ENCODE measurements at regions not wholly inside any gene's neighbourhood (a gene's known extent, or its start where the extent isn't known, plus 50 kb on each side); places are given as distances from the start of the nearest gene placed in this dataset.

- TF ChIP-seq, protein P1, sequence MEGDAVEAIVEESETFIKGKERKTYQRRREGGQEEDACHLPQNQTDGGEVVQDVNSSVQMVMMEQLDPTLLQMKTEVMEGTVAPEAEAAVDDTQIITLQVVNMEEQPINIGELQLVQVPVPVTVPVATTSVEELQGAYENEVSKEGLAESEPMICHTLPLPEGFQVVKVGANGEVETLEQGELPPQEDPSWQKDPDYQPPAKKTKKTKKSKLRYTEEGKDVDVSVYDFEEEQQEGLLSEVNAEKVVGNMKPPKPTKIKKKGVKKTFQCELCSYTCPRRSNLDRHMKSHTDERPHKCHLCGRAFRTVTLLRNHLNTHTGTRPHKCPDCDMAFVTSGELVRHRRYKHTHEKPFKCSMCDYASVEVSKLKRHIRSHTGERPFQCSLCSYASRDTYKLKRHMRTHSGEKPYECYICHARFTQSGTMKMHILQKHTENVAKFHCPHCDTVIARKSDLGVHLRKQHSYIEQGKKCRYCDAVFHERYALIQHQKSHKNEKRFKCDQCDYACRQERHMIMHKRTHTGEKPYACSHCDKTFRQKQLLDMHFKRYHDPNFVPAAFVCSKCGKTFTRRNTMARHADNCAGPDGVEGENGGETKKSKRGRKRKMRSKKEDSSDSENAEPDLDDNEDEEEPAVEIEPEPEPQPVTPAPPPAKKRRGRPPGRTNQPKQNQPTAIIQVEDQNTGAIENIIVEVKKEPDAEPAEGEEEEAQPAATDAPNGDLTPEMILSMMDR (conservative IDR thresholded peaks at IDR 0.05; ENCODE audit: low read depth, low read length), result no peak
- no peak for TF ChIP-seq EZH2 (IDR thresholded peaks at IDR 0.05; ENCODE audit: borderline replicate concordance, low read depth, low read length, poor library complexity, severe bottlenecking)
Measured at GRCh38 chr6:12493446-12493845, 203.3 kb downstream of the EDN1 start.
